ENCODE measurements at regions not wholly inside any gene's neighbourhood (a gene's known extent, or its start where the extent isn't known, plus 50 kb on each side); places are given as distances from the start of the nearest gene placed in this dataset.

DNA sequence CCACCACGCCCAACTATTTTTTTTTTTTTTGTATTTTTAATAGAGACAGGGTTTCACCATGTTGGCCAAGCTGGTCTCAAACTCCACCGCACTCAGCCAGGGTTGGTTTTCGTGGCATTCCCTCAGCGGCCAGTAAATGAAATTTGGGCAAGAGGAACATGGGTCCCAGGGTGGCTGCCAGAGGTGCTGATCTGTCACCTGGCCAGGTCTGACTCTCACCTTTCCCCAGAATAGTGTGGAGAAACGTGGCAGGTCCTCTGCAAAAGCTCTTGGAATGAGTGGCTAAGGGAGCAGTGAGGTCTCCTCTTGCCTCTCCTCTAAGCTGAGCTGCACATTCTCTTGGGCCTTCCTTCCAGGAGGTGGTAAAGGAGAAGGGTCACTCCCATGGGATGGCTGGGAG lies 170.1 kb downstream of the IRX2 start:
- intact Hi-C loops (cut with DNase I): no loop called here
- H3K4me1 ChIP-seq: no peaks in the 10 kb centered on the region
- no peak for DNase-seq

DNA sequence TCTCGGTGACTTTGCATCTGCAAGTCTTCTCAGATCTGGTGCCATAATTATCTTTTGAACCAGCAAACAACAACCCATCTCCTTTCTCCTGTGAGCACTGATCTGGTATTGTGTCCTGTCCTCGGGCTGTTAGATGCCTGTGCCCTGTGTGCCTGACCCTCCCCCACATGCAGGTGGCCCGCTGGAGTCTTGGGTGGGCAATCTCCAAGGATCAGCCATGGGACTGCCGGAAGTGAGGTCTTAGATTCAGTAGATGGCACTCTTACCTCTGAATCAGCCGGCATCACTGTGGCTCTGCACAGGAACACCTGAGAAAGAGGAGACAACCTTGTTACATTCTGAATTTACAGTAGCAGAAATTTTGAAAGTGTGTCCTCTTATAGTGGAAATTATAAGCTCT lies 172.4 kb downstream of the IRX2 start:
- no peaks in the 10 kb centered on the region for H3K27me3 ChIP-seq
- intact Hi-C loops (cut with DNase I): no loop called here
- H3K27ac ChIP-seq: no peak overlapping the region
- H3K4me3 ChIP-seq: no peak overlapping the region
- no peaks in the 10 kb centered on the region for H3K4me1 ChIP-seq
- TF ChIP-seq, protein P1, sequence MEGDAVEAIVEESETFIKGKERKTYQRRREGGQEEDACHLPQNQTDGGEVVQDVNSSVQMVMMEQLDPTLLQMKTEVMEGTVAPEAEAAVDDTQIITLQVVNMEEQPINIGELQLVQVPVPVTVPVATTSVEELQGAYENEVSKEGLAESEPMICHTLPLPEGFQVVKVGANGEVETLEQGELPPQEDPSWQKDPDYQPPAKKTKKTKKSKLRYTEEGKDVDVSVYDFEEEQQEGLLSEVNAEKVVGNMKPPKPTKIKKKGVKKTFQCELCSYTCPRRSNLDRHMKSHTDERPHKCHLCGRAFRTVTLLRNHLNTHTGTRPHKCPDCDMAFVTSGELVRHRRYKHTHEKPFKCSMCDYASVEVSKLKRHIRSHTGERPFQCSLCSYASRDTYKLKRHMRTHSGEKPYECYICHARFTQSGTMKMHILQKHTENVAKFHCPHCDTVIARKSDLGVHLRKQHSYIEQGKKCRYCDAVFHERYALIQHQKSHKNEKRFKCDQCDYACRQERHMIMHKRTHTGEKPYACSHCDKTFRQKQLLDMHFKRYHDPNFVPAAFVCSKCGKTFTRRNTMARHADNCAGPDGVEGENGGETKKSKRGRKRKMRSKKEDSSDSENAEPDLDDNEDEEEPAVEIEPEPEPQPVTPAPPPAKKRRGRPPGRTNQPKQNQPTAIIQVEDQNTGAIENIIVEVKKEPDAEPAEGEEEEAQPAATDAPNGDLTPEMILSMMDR (IDR thresholded peaks at IDR 0.05): no peak
- no peak for DNase-seq
- H3K9ac ChIP-seq (ENCODE audit: low read depth in 2 of 2, low read length in 2 of 2): no peak overlapping the region
- no peaks in the 10 kb centered on the region for H3K9me3 ChIP-seq
- no peaks in the 10 kb centered on the region for H3K36me3 ChIP-seq

More for the DNA sequence above, 170.1 kb downstream of the IRX2 start:
- H3K36me3 ChIP-seq: no peaks in the 10 kb centered on the region
- H3K27me3 ChIP-seq: no peaks in the 10 kb centered on the region
- no peak overlapping the region for H3K4me3 ChIP-seq
- TF ChIP-seq, protein P1 (IDR thresholded peaks at IDR 0.05): no peak
- no peak overlapping the region for H3K9ac ChIP-seq (ENCODE audit: low read depth in 2 of 2, low read length in 2 of 2)
- H3K27ac ChIP-seq: no peak overlapping the region
- H3K9me3 ChIP-seq: no peaks in the 10 kb centered on the region

DNA sequence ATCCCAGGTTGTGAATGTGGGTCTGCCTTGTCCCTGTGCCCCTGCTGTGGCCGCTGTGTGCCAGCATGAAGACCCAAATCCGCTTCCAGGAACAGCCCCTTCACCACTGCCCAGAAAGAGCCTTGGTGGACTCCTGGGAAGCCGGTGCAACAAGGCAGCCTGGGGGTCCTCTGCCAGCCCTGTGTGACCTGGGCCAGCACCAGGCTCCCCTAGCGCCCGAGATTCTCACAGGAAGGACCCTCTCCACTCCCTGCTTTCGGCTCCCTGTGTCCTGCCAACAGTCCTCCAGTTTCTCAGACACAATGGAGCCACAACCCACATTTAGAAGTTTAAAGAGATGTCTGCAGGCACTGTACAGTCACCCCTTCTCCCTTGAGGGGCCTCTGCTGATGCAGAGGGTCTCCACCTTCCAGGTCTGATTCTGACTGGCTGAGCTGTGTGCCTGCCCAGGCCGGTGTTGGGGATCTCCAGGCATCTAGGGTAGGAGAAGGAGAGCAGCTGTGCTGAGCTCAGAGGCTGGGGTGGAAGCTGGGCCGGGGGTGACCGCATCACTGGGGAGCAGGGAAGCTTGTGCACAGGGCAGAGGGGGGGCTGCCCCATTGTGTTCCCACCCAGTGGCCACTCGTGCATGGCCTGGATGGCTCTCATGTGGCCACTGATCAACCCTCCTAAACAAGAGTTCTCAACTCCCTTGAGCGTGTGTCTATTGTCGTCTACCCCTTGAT lies 174.0 kb downstream of the IRX2 start:
- no peaks in the 10 kb centered on the region for H3K27me3 ChIP-seq
- H3K9me3 ChIP-seq: no peaks in the 10 kb centered on the region
- DNase-seq: no peak
- intact Hi-C loops (cut with DNase I): no loop called here
- H3K4me1 ChIP-seq: no peaks in the 10 kb centered on the region
- no peak overlapping the region for H3K4me3 ChIP-seq
- no peaks in the 10 kb centered on the region for H3K36me3 ChIP-seq
- H3K27ac ChIP-seq: no peak overlapping the region
- no peak overlapping the region for H3K9ac ChIP-seq (ENCODE audit: low read depth in 2 of 2, low read length in 2 of 2)
- TF ChIP-seq, protein P1 (IDR thresholded peaks at IDR 0.05): no peak

DNA sequence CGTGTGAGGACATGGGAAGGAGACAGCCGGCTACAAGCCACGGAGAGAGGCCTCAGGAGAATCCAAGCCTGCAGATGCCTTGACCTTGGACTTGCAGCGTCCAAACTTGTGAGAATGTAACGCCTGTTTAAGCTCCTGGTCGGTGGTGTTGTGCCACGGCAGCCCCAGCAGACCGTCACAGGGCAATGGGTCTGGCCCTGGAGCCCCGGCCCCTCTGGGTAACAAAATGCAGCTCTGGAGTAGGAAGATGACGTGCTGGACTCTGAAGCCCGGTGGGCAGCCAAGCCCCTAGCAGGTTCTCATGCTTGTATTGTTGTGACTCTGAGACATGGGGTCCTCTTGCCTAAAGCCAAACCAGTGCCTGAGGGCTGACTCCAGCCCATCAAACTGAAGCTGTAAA lies 174.7 kb downstream of the IRX2 start:
- H3K36me3 ChIP-seq: no peaks in the 10 kb centered on the region
- no peak for DNase-seq
- TF ChIP-seq, protein P1 (IDR thresholded peaks at IDR 0.05): no peak
- no peaks in the 10 kb centered on the region for H3K27me3 ChIP-seq
- no peaks in the 10 kb centered on the region for H3K4me1 ChIP-seq
- H3K9ac ChIP-seq (ENCODE audit: low read depth in 2 of 2, low read length in 2 of 2): no peak overlapping the region
- H3K27ac ChIP-seq: no peak overlapping the region
- intact Hi-C loops (cut with DNase I): no loop called here
- H3K9me3 ChIP-seq: no peaks in the 10 kb centered on the region
- no peak overlapping the region for H3K4me3 ChIP-seq

DNA sequence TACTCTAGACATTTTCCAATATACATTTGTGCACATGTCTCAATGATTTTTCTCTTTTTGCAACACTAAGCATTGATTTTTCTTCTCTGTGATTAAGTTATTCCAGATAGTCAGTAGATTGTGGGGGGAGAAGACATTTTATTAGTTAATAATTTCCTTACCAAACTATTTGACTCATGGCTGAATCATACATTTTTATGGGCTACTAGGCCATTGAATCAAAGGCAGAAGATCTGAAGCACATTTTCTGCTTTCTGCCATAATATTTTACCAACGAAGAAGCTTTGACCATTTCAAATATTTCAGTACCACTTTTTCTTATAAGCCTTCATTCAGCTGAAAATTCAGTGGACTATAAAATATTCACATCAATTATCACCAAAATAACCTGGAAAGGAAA lies 175.6 kb downstream of the IRX2 start:
- Histone ChIP-seq H3K27ac (no peak overlapping the region), H3K4me3 (no peak overlapping the region), H3K36me3 (no peaks in the 10 kb centered on the region), H3K9ac (ENCODE audit: low read depth in 2 of 2, low read length in 2 of 2) (no peak overlapping the region), H3K4me1 (no peaks in the 10 kb centered on the region), H3K27me3 (no peaks in the 10 kb centered on the region), H3K9me3 (no peaks in the 10 kb centered on the region)
- DNase-seq: no peak
- TF ChIP-seq, protein P1 (IDR thresholded peaks at IDR 0.05): no peak
- intact Hi-C loops (cut with DNase I): no loop called here

Data from colonic mucosa (tissue), 4 donors.